HL-60 (cell line): ENCODE measurements at regions not wholly inside any gene's neighbourhood (a gene's known extent, or its start where the extent isn't known, plus 50 kb on each side); places are given as distances from the start of the nearest gene placed in this dataset.
A peak's percentile ranks its signal among the peaks of the same experiment; 100 is the strongest.

Experiments used
- DNase-seq, 2 experiments: peaks; one replicate each; pipeline ENCODE4 v3.0.0-alpha.2; 2010 to 2020; ENCODE audit warnings: low read depth in 1 of 2, low spot score in 1 of 2
- H3K27ac ChIP-seq: fragments of 250-450 bp; sonication (Bioruptor Pico); replicated peaks from 2 replicates; pipeline ENCODE4 v1.5.1; 2020; ENCODE audit warnings: mild to moderate bottlenecking, moderate library complexity
- H3K27me3 ChIP-seq: fragments of 250-450 bp; sonication (Bioruptor Pico); 2 replicates; pipeline ENCODE4 v1.5.1; 2021; ENCODE audit warnings: mild to moderate bottlenecking, moderate library complexity; ENCODE audit not compliant: insufficient read depth, poor library complexity, severe bottlenecking
- H3K4me3 ChIP-seq: replicated peaks from 2 replicates; pipeline ENCODE4 v1.5.1; 2011; ENCODE audit warnings: mild to moderate bottlenecking, control low read depth, low read length; ENCODE audit not compliant: insufficient read depth
- CTCF ChIP-seq: IDR thresholded peaks from one replicate; pipeline ENCODE4 v1.5.1; 2011; ENCODE audit warnings: low read length, control low read depth, inconsistent platforms; ENCODE audit not compliant: insufficient read depth
- GABPA ChIP-seq: IDR thresholded peaks from 2 replicates; pipeline ENCODE4 v1.6.1; 2012; ENCODE audit warnings: low read depth
- POLR2AphosphoS5 ChIP-seq: IDR thresholded peaks from 2 replicates; pipeline ENCODE4 v1.6.1; 2012; ENCODE audit warnings: low read depth
- SPI1 ChIP-seq: IDR thresholded peaks from 2 replicates; pipeline ENCODE4 v1.6.1; 2012; ENCODE audit warnings: low read depth, mild to moderate bottlenecking, borderline replicate concordance
- TF ChIP-seq, protein P1 (sequence below): IDR thresholded peaks from 2 replicates; pipeline ENCODE4 v1.6.1; 2012; ENCODE audit warnings: low read depth; ENCODE audit not compliant: insufficient replicate concordance

GRCh38 chr10:120979435-120980278 lies 128.5 kb downstream of the WDR11 start:
- Histone ChIP-seq H3K27me3 (peaks cover 27% of the 10 kb centered on the region), H3K4me3 (no peak overlapping the region), H3K27ac (no peak overlapping the region)
- peak; percentile 7 to 36 for DNase-seq
- TF ChIP-seq POLR2AphosphoS5: no peak
- no peak for TF ChIP-seq SPI1
- TF ChIP-seq GABPA: no peak
- TF ChIP-seq, protein P1, sequence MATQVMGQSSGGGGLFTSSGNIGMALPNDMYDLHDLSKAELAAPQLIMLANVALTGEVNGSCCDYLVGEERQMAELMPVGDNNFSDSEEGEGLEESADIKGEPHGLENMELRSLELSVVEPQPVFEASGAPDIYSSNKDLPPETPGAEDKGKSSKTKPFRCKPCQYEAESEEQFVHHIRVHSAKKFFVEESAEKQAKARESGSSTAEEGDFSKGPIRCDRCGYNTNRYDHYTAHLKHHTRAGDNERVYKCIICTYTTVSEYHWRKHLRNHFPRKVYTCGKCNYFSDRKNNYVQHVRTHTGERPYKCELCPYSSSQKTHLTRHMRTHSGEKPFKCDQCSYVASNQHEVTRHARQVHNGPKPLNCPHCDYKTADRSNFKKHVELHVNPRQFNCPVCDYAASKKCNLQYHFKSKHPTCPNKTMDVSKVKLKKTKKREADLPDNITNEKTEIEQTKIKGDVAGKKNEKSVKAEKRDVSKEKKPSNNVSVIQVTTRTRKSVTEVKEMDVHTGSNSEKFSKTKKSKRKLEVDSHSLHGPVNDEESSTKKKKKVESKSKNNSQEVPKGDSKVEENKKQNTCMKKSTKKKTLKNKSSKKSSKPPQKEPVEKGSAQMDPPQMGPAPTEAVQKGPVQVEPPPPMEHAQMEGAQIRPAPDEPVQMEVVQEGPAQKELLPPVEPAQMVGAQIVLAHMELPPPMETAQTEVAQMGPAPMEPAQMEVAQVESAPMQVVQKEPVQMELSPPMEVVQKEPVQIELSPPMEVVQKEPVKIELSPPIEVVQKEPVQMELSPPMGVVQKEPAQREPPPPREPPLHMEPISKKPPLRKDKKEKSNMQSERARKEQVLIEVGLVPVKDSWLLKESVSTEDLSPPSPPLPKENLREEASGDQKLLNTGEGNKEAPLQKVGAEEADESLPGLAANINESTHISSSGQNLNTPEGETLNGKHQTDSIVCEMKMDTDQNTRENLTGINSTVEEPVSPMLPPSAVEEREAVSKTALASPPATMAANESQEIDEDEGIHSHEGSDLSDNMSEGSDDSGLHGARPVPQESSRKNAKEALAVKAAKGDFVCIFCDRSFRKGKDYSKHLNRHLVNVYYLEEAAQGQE: no peak
- no peak for TF ChIP-seq CTCF

GRCh38 chr10:120980279-120981255 lies 129.4 kb downstream of the WDR11 start:
- TF ChIP-seq POLR2AphosphoS5 (no peak), GABPA (no peak), CTCF (no peak), SPI1 (no peak)
- TF ChIP-seq, protein P1: no peak
- Histone ChIP-seq H3K27ac (no peak overlapping the region), H3K4me3 (no peak overlapping the region), H3K27me3 (peaks cover 24% of the 10 kb centered on the region)
- DNase-seq: no peak

DNA sequence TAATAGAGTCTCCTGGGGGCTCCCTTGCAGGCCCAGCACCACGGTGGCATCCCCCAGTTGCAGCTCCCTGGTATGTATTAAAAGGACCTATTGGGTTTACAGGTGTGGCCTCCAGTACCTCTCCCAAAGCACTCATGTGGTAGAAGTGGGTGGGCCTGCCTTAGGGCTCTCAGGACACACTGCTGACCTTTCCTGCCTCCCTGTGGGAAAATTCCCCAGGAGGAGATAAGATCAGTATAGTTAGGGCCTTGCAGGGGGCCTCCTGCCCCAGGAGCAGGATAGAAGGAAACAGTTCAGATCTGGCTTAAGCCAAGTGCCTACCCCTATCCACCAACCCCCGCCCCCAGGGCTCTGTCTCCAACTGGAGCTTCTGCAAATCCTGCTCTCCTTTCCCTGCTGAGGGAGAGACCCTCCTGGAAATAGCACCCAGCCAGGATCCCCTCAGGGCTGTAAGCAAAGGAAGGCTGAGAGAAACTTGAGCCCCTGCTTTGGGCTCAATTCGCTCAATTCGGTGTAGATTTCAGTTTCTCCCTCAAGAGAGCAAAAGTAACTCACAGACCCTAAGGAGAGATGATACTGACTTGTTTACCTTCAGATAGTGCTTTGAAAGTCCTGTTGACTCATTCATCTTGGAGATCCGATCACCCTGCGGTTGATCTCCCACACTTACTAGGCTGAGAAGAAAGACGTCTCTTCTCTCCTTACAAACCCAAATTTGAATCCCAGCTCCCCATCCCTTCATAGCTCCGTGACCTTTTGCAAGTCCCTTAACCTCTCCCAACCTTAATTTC lies 130.6 kb downstream of the WDR11 start:
- Histone ChIP-seq H3K4me3 (no peak overlapping the region), H3K27ac (no peak overlapping the region), H3K27me3 (peaks cover 24% of the 10 kb centered on the region)
- no peak for DNase-seq
- TF ChIP-seq GABPA (no peak), SPI1 (no peak), POLR2AphosphoS5 (no peak), CTCF (no peak)
- TF ChIP-seq, protein P1: no peak
